GM10248 (cell line): ENCODE measurements at regions not wholly inside any gene's neighbourhood (a gene's known extent, or its start where the extent isn't known, plus 50 kb on each side); places are given as distances from the start of the nearest gene placed in this dataset.

Experiments
- CTCF ChIA-PET: fragments of 300-600 bp; sonication (Branson Sonifier 250); formaldehyde crosslinking; extraction: SDS; loops from one replicate; lab custom pipeline; 2021; ENCODE audit warnings: antibody characterized with exemption; lab: Yijun Ruan, JAX
- POLR2A ChIA-PET: fragments of 350-650 bp; sonication (Branson Sonifier 250); formaldehyde crosslinking; extraction: SDS; loops from one replicate; lab custom pipeline; 2020; ENCODE audit warnings: antibody characterized with exemption; lab: Yijun Ruan, JAX
- DNase-seq: peaks from one replicate; pipeline ENCODE4 v3.0.0; 2012; ENCODE audit errors: extremely low spot score
- TF ChIP-seq, protein P1 (sequence below): IDR thresholded peaks from 2 replicates; pipeline ENCODE4 v1.5.1; 2012; ENCODE audit warnings: mild to moderate bottlenecking, low read depth; ENCODE audit errors: extremely low read depth, missing control alignments, control extremely low read depth

DNA sequence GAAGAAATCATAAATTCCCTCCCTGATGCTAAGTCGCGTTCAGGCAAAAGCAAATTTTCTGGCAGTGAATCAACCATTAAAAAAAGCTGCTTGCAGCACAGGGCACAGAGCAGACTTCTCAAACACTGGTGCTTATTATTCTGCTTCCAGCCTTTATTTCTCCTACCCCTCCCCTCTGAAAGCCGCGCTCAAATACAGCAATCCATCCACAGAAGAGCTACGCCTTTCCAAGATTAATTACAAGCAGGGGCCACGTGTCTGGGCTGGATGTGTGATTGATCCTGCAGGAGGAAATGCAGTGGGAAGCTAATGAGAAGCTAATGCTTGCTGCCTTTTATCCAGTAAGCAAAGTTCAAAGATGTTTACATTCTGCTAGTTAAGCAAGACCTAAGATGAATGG lies 134.9 kb upstream of the TOPAZ1 start:
- no peak for DNase-seq
- ChIA-PET CTCF (interaction anchor here (1.2 to 1.6 kb wide), 2 partner anchors 11 to 74 kb away, joined by 3 to 7 read pairs; no protein-coding TSS in a partner anchor), POLR2A (interaction anchor here (0.6 kb wide), 1 partner anchor 35 kb away, joined by 4 read pairs; no protein-coding TSS in a partner anchor)
- TF ChIP-seq, protein P1, sequence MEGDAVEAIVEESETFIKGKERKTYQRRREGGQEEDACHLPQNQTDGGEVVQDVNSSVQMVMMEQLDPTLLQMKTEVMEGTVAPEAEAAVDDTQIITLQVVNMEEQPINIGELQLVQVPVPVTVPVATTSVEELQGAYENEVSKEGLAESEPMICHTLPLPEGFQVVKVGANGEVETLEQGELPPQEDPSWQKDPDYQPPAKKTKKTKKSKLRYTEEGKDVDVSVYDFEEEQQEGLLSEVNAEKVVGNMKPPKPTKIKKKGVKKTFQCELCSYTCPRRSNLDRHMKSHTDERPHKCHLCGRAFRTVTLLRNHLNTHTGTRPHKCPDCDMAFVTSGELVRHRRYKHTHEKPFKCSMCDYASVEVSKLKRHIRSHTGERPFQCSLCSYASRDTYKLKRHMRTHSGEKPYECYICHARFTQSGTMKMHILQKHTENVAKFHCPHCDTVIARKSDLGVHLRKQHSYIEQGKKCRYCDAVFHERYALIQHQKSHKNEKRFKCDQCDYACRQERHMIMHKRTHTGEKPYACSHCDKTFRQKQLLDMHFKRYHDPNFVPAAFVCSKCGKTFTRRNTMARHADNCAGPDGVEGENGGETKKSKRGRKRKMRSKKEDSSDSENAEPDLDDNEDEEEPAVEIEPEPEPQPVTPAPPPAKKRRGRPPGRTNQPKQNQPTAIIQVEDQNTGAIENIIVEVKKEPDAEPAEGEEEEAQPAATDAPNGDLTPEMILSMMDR = no peak

DNA sequence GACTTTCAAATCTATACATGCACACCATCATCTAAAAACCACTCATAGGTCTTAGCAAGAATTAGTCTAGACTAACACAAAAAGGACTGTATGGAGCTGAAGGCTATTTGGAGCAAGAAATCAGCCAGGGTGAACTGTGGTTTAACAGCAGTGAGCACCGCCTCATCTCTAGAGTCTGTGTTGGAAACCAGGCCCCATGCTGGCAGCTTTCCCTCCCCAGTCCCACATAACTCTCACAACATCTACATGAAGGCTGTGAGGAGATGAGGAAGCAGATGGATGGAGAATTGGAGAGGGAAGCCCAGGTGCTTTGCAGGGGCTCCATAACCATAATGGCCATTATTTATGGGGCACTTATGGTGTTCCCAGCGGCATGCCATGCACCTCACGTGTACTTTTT lies 133.2 kb upstream of the TOPAZ1 start:
- ChIA-PET CTCF (interaction anchor here (1.0 to 1.7 kb wide), 3 partner anchors 13 to 32 kb away, joined by 3 to 7 read pairs (median 3); no protein-coding TSS in a partner anchor), POLR2A (no interaction called here)
- TF ChIP-seq, protein P1 = no peak
- DNase-seq = no peak

DNA sequence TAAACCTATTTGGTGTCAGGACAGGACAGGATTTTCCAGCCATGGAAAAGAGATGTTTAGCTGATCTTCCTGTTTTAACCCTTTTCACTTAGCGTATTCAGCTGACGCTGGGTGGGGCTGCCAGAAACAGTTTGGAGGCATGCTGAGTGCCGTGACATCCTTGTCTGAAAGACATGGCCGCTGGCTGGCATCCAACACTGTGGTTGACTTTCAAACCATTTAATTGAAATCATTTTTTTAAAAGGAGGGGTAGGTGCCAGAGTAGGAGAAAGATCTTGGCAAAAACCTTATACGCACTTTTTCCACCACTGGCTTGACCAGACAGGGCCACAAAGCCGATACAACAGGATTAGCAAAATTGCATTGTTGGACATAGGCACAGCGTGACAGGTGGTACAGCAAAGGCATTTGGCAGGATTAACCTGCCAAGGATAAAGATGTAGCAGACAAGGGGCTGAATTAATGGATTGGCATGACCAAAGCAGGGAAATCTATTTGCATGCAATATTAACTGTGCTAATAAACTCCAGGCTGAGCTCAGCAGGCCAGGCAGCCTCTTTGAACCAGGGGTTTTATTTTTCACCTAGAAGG lies 131.8 kb upstream of the TOPAZ1 start:
- TF ChIP-seq, protein P1 = no peak
- ChIA-PET CTCF (interaction anchor here (1.0 to 1.6 kb wide), 2 partner anchors 11 to 14 kb away, joined by 3 read pairs; no protein-coding TSS in a partner anchor), POLR2A (no interaction called here)
- no peak for DNase-seq

DNA sequence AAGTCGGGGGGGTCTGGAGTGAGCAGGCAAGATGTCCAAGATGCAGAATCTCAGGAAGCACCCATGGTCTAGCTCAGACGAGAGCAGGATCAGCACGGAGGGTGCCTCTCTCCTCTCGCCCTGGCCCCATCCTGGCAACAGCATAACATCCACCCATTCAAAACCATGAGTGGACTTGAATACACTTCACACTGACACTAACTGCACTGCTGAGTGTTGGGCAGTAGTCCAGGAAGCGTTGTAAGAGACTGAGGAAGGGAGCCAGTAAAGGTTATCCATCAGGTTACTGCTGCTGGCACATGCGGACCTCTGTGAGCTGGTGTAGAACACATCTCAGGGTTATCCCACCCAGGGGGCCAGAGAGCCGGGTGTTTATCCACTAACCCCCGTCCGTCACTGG lies 131.0 kb upstream of the TOPAZ1 start:
- TF ChIP-seq, protein P1 = no peak
- no peak for DNase-seq
- CTCF ChIA-PET = interaction anchor here (1.0 to 1.6 kb wide), 2 partner anchors 11 to 13 kb away, joined by 3 read pairs; no protein-coding TSS in a partner anchor
- POLR2A ChIA-PET = no interaction called here

DNA sequence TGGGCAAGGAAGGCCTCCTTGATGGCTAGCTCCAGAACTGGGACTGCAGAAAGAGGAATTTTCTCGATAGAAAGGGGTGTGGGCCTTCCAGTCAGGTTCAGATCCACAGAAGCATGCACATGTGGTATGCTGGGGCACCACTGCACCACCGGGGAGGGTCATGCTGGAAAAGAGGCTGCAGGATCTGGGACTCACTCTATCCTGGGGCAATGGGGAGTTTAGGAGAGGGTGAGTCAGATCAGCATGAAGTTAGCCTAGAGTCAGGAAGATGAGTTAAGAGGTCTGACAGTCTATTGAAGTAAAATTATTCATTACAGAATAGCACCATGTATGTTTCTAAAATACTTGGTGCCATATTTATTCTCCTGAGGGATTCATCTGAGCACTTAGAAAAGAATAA lies 130.2 kb upstream of the TOPAZ1 start:
- ChIA-PET POLR2A (no interaction called here), CTCF (interaction anchor here (1.6 kb wide), 1 partner anchor 12 kb away, joined by 3 read pairs; no protein-coding TSS in a partner anchor)
- DNase-seq = no peak
- TF ChIP-seq, protein P1 = no peak

DNA sequence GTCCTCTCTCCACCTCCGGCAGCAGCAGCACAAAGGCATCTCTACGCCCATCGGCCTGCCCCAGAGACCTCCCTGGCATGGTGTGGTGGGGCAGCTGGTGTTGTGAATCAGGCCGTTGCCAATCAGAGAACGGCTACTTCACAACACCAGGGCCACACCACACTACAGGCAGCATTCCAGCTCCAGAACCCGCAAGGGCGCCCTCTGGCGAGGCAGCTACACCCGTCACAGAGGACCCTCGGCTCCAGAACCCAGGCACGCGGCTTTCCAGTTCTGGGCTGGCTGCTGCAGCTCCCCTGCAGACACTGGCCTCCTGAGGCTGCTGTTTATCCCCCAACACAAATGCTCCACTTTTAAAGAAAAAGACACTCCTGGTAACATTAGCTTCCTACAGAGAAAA lies 127.5 kb upstream of the TOPAZ1 start:
- ChIA-PET CTCF (interaction anchor here (0.6 to 2.9 kb wide), 19 partner anchors 9 to 262 kb away, joined by 3 to 12 read pairs (median 4); no protein-coding TSS in a partner anchor), POLR2A (no interaction called here)
- peak; percentile 54 for DNase-seq
- TF ChIP-seq, protein P1 = peak; percentile 43
